ENCODE measurements at regions not wholly inside any gene's neighbourhood (a gene's known extent, or its start where the extent isn't known, plus 50 kb on each side); places are given as distances from the start of the nearest gene placed in this dataset.
A peak's percentile ranks its signal among the peaks of the same experiment; 100 is the strongest.

GRCh38 chr5:120386981-120387380, 77.1 kb upstream of the PRR16 start:
- Histone ChIP-seq H3K9me3 (ENCODE audit: control insufficient read depth, insufficient read depth, low read length) (no peaks in the 10 kb centered on the region), H3K18ac (ENCODE audit: low read depth, low read length) (peak overlapping the region; percentile 95), H3K4ac (ENCODE audit: low read depth, low read length) (peak overlapping the region; percentile 100), H2BK120ac (ENCODE audit: low read depth, low read length) (peak overlapping the region; percentile 97), H3K27me3 (ENCODE audit: control insufficient read depth, insufficient read depth, low read length) (no peaks in the 10 kb centered on the region), H2BK5ac (ENCODE audit: low read depth, low read length, poor library complexity, severe bottlenecking) (peak overlapping the region; percentile 80), H3K9me1 (ENCODE audit: insufficient read depth, low read length) (peaks cover 8% of the 10 kb centered on the region; the same call in 1 of the 2 replicates), H4K20me1 (ENCODE audit: insufficient read depth, low read length) (no peaks in the 10 kb centered on the region), H3K4me3 (ENCODE audit: insufficient read depth, low read depth, low read length) (no peak overlapping the region), H2AK9ac (replicated peaks; ENCODE audit: low read depth, low read length, poor library complexity) (peak overlapping the region; percentile 98), H4K5ac (ENCODE audit: low read depth, low read length) (peak overlapping the region; percentile 89), H2BK15ac (ENCODE audit: low read depth, low read length) (peak overlapping the region; percentile 99), H2AFZ (replicated peaks; ENCODE audit: low read length, poor library complexity) (peak overlapping the region; percentile 15), H3K4me1 (ENCODE audit: control insufficient read depth, insufficient read depth, low read length) (peaks cover 7% of the 10 kb centered on the region), H4K8ac (ENCODE audit: low read depth in 2 of 2, low read length in 2 of 2) (peak overlapping the region; percentile 49 to 100), H3K79me1 (ENCODE audit: low read depth in 1 of 2, low read length in 2 of 2) (no peaks in the 10 kb centered on the region), H3K27ac (ENCODE audit: insufficient read depth, low read length) (peak overlapping the region; percentile 75), H3K36me3 (ENCODE audit: control insufficient read depth, insufficient read depth, low read length) (no peaks in the 10 kb centered on the region), H3K4me2 (ENCODE audit: low read depth, low read length) (no peak overlapping the region), H2BK20ac (ENCODE audit: low read depth, low read length) (peak overlapping the region; percentile 100), H3K14ac (replicated peaks; ENCODE audit: low read depth, low read length) (peak overlapping the region; percentile 99), H2AK5ac (ENCODE audit: low read depth, low read length) (peak overlapping the region; percentile 99), H3K56ac (ENCODE audit: extremely low read depth, insufficient read depth, low read length) (peak overlapping the region; percentile 74), H3K23ac (ENCODE audit: low read depth, low read length) (peak overlapping the region; percentile 87; the same call in 1 of the 2 replicates), H4K91ac (ENCODE audit: insufficient read depth, low read depth, low read length) (peak overlapping the region; percentile 99), H3K9ac (ENCODE audit: low read depth, low read length) (no peak overlapping the region)
- DNase-seq (no peak), ATAC-seq (ENCODE audit: low read depth) (no peak)
- ChIA-PET CTCF (no interaction called here), POLR2A (ENCODE audit: unreplicated experiment) (no interaction called here)
- TF ChIP-seq MAFK (IDR thresholded peaks at IDR 0.05; ENCODE audit: low read depth, low read length) (no peak), RAD21 (IDR thresholded peaks at IDR 0.05; ENCODE audit: low read length) (no peak), BHLHE40 (IDR thresholded peaks at IDR 0.05; ENCODE audit: low read depth, low read length) (no peak), NFE2L2 (IDR thresholded peaks at IDR 0.05; ENCODE audit: low read depth, low read length) (no peak), CHD1 (IDR thresholded peaks at IDR 0.05; ENCODE audit: low read depth, low read length) (no peak), CEBPB (IDR thresholded peaks at IDR 0.05; ENCODE audit: low read depth, low read length) (no peak), CTCF (conservative IDR thresholded peaks at IDR 0.05; ENCODE audit: low read depth, low read length) (no peak), ELK1 (IDR thresholded peaks at IDR 0.05; ENCODE audit: borderline replicate concordance, low read depth, low read length) (no peak), MAZ (IDR thresholded peaks at IDR 0.05; ENCODE audit: borderline replicate concordance, low read depth, low read length) (no peak)
- no TSS peak for BruUV-seq (replicated peaks)
- dilution Hi-C loops (cut with HindIII; ENCODE audit: low sequenced_read_pairs, unreplicated experiment): no loop called here
- in situ Hi-C loops (cut with MboI; ENCODE audit: low sequenced_read_pairs): no loop called here
- intact Hi-C loops (cut with micrococcal nuclease): loop anchor here (5.0 to 10.0 kb wide), 2 partner anchors 60 to 418 kb away; no protein-coding TSS in a partner anchor
